GM23338 (cell line): ENCODE measurements at regions not wholly inside any gene's neighbourhood (a gene's known extent, or its start where the extent isn't known, plus 50 kb on each side); places are given as distances from the start of the nearest gene placed in this dataset.

ENCODE experiments used
- CREB1 ChIP-seq: fragments of 250-450 bp; sonication (Bioruptor Pico); IDR thresholded peaks from 2 replicates; pipeline ENCODE4 v1.5.0; 2020; ENCODE audit warnings: low read depth, mild to moderate bottlenecking, moderate library complexity
- CTCF ChIP-seq, 2 experiments: fragments of 200-600 bp in 1 of 2; sonication (generic) in 1 of 2; conservative IDR thresholded peaks; 2 replicates each; pipeline versions ENCODE4 v1.5.1 to v1.6.1; 2016 to 2017; ENCODE audit warnings: antibody characterized with exemption in 2 of 2, low read depth in 2 of 2, mild to moderate bottlenecking in 2 of 2, moderate library complexity in 1 of 2
- EZH2 ChIP-seq: fragments of 200-600 bp; sonication (generic); IDR thresholded peaks from one replicate; pipeline ENCODE4 v1.8.0; 2017; ENCODE audit warnings: antibody characterized with exemption, mild to moderate bottlenecking, low read depth; ENCODE audit not compliant: unreplicated experiment
- EZH2phosphoT487 ChIP-seq: fragments of 200-600 bp; sonication (generic); IDR thresholded peaks from one replicate; pipeline ENCODE4 v1.8.1; 2018; ENCODE audit warnings: antibody characterized with exemption; ENCODE audit not compliant: unreplicated experiment
- JUNB ChIP-seq: IDR thresholded peaks from one replicate; pipeline ENCODE4 v1.6.1; 2016; ENCODE audit warnings: antibody characterized with exemption; ENCODE audit not compliant: unreplicated experiment
- NANOG ChIP-seq: IDR thresholded peaks from 2 replicates; pipeline ENCODE4 v1.6.1; 2016; ENCODE audit warnings: antibody characterized with exemption, borderline replicate concordance
- POLR2AphosphoS5 ChIP-seq: IDR thresholded peaks from 2 replicates; pipeline ENCODE4 v1.6.1; 2016; ENCODE audit warnings: antibody characterized with exemption, low read depth
- STAT1 ChIP-seq: IDR thresholded peaks from one replicate; pipeline ENCODE4 v1.6.1; 2016; ENCODE audit warnings: antibody characterized with exemption; ENCODE audit not compliant: unreplicated experiment
- ZNF331 ChIP-seq: fragments of 250-450 bp; sonication (Bioruptor Pico); IDR thresholded peaks from 2 replicates; pipeline ENCODE4 v1.5.0; 2020; ENCODE audit warnings: low read depth, mild to moderate bottlenecking, moderate library complexity

DNA sequence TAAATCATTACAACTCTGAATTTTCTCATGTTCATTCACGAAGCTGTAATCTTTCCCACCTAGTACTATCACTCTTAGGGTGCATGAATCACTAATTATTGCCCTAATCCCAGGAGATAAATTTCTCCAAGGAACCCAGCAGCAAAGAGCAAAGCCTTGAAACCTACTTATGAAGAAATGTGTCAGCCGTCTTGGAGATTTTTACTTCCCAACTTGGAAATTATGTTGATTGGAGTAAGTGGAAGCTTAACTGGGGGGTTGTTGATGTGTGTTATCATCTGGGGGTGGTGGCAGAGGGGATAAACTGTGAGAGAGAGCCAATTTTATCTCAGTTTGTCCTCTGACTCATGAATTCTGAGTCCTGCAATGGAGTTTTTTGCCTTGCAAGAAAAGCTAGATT lies 440.5 kb upstream of the WWC1 start:
- TF ChIP-seq CTCF (conservative IDR thresholded peaks at IDR 0.05; ENCODE audit: low read depth in 2 of 2) (no peak), EZH2 (no peak), EZH2phosphoT487 (no peak), POLR2AphosphoS5 (no peak), NANOG (no peak), ZNF331 (no peak), STAT1 (no peak), CREB1 (CRISPR knock-in tag) (no peak), JUNB (no peak)
